GM11168 (cell line): ENCODE measurements at regions not wholly inside any gene's neighbourhood (a gene's known extent, or its start where the extent isn't known, plus 50 kb on each side); places are given as distances from the start of the nearest gene placed in this dataset.
"Not testable (repeated sequence)": the region's sequence is repeated elsewhere in the genome, so short reads cannot be mapped to it uniquely, and the experiment has no call there.

ENCODE experiments used
- in situ Hi-C: fragments of 300-500 bp; cut with MboI; formaldehyde crosslinking; loops from one replicate; pipeline ENCODE4 v1.12.0; 2022; ENCODE audit warnings: low sequenced_read_pairs; ENCODE audit not compliant: unreplicated experiment

GRCh38 chr6:839201-839600 is 146.3 kb upstream of the EXOC2 start:
- in situ Hi-C loops = no loop called here

GRCh38 chr6:837380-837779 is 144.4 kb upstream of the EXOC2 start:
- in situ Hi-C loops = no loop called here

GRCh38 chr6:836276-836853 is 143.4 kb upstream of the EXOC2 start:
- in situ Hi-C loops = no loop called here

GRCh38 chr6:835476-836160 is 142.7 kb upstream of the EXOC2 start:
- in situ Hi-C loops = no loop called here

- in situ Hi-C loops = no loop called here
Observed at GRCh38 chr6:834866-835265, 141.9 kb upstream of the EXOC2 start.

GRCh38 chr6:834190-834589 is 141.3 kb upstream of the EXOC2 start:
- in situ Hi-C loops = no loop called here

- in situ Hi-C loops = not testable (repeated sequence)
Observed at GRCh38 chr6:832804-833203, 139.9 kb upstream of the EXOC2 start.

GRCh38 chr6:830667-831327 is 137.9 kb upstream of the EXOC2 start:
- in situ Hi-C loops = no loop called here

GRCh38 chr6:829656-830055 is 136.7 kb upstream of the EXOC2 start:
- in situ Hi-C loops = no loop called here

- in situ Hi-C loops = no loop called here
Observed at GRCh38 chr6:827431-827830, 134.5 kb upstream of the EXOC2 start.

GRCh38 chr6:819122-819521 is 126.2 kb upstream of the EXOC2 start:
- in situ Hi-C loops = no loop called here

- in situ Hi-C loops = no loop called here
Observed at GRCh38 chr6:818196-818595, 125.3 kb upstream of the EXOC2 start.

- in situ Hi-C loops = no loop called here
Observed at GRCh38 chr6:816510-817084, 123.7 kb upstream of the EXOC2 start.

GRCh38 chr6:815348-815738 is 122.4 kb upstream of the EXOC2 start:
- in situ Hi-C loops = no loop called here

- in situ Hi-C loops = no loop called here
Observed at GRCh38 chr6:814378-815347, 121.7 kb upstream of the EXOC2 start.

GRCh38 chr6:811831-812230 is 118.9 kb upstream of the EXOC2 start:
- in situ Hi-C loops = no loop called here

GRCh38 chr6:811191-811590 is 118.3 kb upstream of the EXOC2 start:
- in situ Hi-C loops = no loop called here

GRCh38 chr6:804771-805170 is 111.8 kb upstream of the EXOC2 start:
- in situ Hi-C loops = no loop called here

GRCh38 chr6:804317-804716 is 111.4 kb upstream of the EXOC2 start:
- in situ Hi-C loops = no loop called here
